ENCODE measurements at regions not wholly inside any gene's neighbourhood (a gene's known extent, or its start where the extent isn't known, plus 50 kb on each side); places are given as distances from the start of the nearest gene placed in this dataset.

DNA sequence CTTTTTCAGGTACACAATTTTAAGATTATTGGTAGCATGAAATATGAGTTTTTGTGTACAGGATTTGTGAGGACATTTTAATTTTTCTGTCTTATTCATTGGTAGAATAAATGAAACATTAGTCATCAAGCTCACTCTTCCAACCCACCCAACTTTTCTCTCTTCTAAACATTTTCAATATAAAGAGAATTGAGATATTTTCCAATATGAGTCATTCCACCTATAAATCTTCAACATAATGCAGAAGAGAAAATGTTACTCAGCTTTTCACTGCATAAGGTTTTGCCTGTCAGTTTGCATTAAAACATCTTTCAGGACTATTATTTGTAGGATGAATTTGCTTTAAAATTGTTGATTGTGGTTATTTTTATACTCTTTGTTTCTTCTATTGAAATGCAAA is 330.7 kb downstream of the PCDH20 start:
- TF ChIP-seq, protein P1, sequence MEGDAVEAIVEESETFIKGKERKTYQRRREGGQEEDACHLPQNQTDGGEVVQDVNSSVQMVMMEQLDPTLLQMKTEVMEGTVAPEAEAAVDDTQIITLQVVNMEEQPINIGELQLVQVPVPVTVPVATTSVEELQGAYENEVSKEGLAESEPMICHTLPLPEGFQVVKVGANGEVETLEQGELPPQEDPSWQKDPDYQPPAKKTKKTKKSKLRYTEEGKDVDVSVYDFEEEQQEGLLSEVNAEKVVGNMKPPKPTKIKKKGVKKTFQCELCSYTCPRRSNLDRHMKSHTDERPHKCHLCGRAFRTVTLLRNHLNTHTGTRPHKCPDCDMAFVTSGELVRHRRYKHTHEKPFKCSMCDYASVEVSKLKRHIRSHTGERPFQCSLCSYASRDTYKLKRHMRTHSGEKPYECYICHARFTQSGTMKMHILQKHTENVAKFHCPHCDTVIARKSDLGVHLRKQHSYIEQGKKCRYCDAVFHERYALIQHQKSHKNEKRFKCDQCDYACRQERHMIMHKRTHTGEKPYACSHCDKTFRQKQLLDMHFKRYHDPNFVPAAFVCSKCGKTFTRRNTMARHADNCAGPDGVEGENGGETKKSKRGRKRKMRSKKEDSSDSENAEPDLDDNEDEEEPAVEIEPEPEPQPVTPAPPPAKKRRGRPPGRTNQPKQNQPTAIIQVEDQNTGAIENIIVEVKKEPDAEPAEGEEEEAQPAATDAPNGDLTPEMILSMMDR (IDR thresholded peaks at IDR 0.05): no peak
- no peak for TF ChIP-seq POLR2AphosphoS5 (IDR thresholded peaks at IDR 0.05)
- TF ChIP-seq POLR2A (IDR thresholded peaks at IDR 0.05): no peak

All from breast epithelium (tissue), 3 donors.